ENCODE measurements at regions not wholly inside any gene's neighbourhood (a gene's known extent, or its start where the extent isn't known, plus 50 kb on each side); places are given as distances from the start of the nearest gene placed in this dataset.

- DNase-seq (ENCODE audit: low read depth), result no peak
These were observed 183.4 kb downstream of the KLF13 start for GRCh38 chr15:31510057-31510456.

GRCh38 chr15:31511707-31512310, 185.2 kb downstream of the KLF13 start:
- DNase-seq (ENCODE audit: low read depth), result no peak

GRCh38 chr15:31513178-31513577, 186.5 kb downstream of the KLF13 start:
- no peak for DNase-seq (ENCODE audit: low read depth)

GRCh38 chr15:31516440-31516839, 189.8 kb downstream of the KLF13 start:
- DNase-seq (ENCODE audit: low read depth), result no peak

GRCh38 chr15:31516874-31517273, 190.2 kb downstream of the KLF13 start:
- DNase-seq (ENCODE audit: low read depth), result no peak

- no peak for DNase-seq (ENCODE audit: low read depth)
These were observed 191.1 kb downstream of the KLF13 start for GRCh38 chr15:31517711-31518110.

- no peak for DNase-seq (ENCODE audit: low read depth)
These were observed 195.4 kb downstream of the KLF13 start for GRCh38 chr15:31522028-31522427.

- DNase-seq (ENCODE audit: low read depth), result no peak
These were observed 196.5 kb downstream of the KLF13 start for GRCh38 chr15:31523027-31523654.

- DNase-seq (ENCODE audit: low read depth), result no peak
These were observed 197.0 kb downstream of the KLF13 start for GRCh38 chr15:31523655-31524049.

GRCh38 chr15:31525185-31525695, 198.6 kb downstream of the KLF13 start:
- DNase-seq (ENCODE audit: low read depth), result no peak

- DNase-seq (ENCODE audit: low read depth), result no peak
These were observed 199.5 kb downstream of the KLF13 start for GRCh38 chr15:31525988-31526665.

GRCh38 chr15:31526916-31527690, 200.5 kb downstream of the KLF13 start:
- DNase-seq (ENCODE audit: low read depth), result no peak

- DNase-seq (ENCODE audit: low read depth), result no peak
These were observed 202.2 kb downstream of the KLF13 start for GRCh38 chr15:31528846-31529245.

GRCh38 chr15:31537770-31538592, 211.3 kb downstream of the KLF13 start:
- no peak for DNase-seq (ENCODE audit: low read depth)

GRCh38 chr15:31540633-31541032, 214.0 kb downstream of the KLF13 start:
- DNase-seq (ENCODE audit: low read depth), result no peak

- no peak for DNase-seq (ENCODE audit: low read depth)
These were observed 217.7 kb downstream of the KLF13 start for GRCh38 chr15:31544361-31544760.

GRCh38 chr15:31545257-31545656, 218.6 kb downstream of the KLF13 start:
- DNase-seq (ENCODE audit: low read depth), result no peak

GRCh38 chr15:31550211-31550977, 223.8 kb downstream of the KLF13 start:
- no peak for DNase-seq (ENCODE audit: low read depth)

GRCh38 chr15:31551323-31551722, 224.7 kb downstream of the KLF13 start:
- DNase-seq (ENCODE audit: low read depth), result no peak

GRCh38 chr15:31552482-31553099, 226.0 kb downstream of the KLF13 start:
- no peak for DNase-seq (ENCODE audit: low read depth)

Data from GM04504 (cell line).